ENCODE measurements at regions not wholly inside any gene's neighbourhood (a gene's known extent, or its start where the extent isn't known, plus 50 kb on each side); places are given as distances from the start of the nearest gene placed in this dataset.

- TF ChIP-seq CTCF (IDR thresholded peaks at IDR 0.05) (no peak), POLR2A (IDR thresholded peaks at IDR 0.05) (peak in 1 of 2 donors; percentile 46)
Observed at GRCh38 chr9:129334105-129334935, 156.3 kb upstream of the IER5L start.

Data from heart left ventricle (tissue), 13 donors.